HEK293 (cell line): ENCODE measurements at regions not wholly inside any gene's neighbourhood (a gene's known extent, or its start where the extent isn't known, plus 50 kb on each side); places are given as distances from the start of the nearest gene placed in this dataset.
"Not testable (repeated sequence)": the region's sequence is repeated elsewhere in the genome, so short reads cannot be mapped to it uniquely, and the experiment has no call there.

Experiments
- CTCF ChIA-PET: fragments of 350-600 bp; formaldehyde crosslinking; extraction: SDS; loops from one replicate; lab custom pipeline; 2021; ENCODE audit warnings: antibody characterized with exemption; lab: Yijun Ruan, JAX
- POLR2A ChIA-PET: fragments of 300-600 bp; formaldehyde crosslinking; extraction: SDS; loops from one replicate; lab custom pipeline; 2020; ENCODE audit warnings: antibody characterized with exemption, inconsistent platforms; lab: Yijun Ruan, JAX
- H3K27ac ChIP-seq: fragments of 200-500 bp; sonication (Bioruptor generic); 2 replicates; pipeline ENCODE4 v1.5.1; 2014; ENCODE audit warnings: low read depth, low read length, control low read depth, inconsistent platforms; ENCODE audit errors: extremely low read depth
- H3K36me3 ChIP-seq, 2 experiments: fragments of 200-500 bp in 1 of 2; sonication (Bioruptor generic) in 1 of 2; 1 replicate in 1 of 2; 2 replicates in 1 of 2; pipeline ENCODE4 v1.5.1; 2014 to 2017; ENCODE audit warnings: inconsistent platforms in 2 of 2, low read length in 2 of 2; ENCODE audit not compliant: control insufficient read depth in 2 of 2, insufficient read depth in 1 of 2
- H3K4me1 ChIP-seq: fragments of 200-500 bp; sonication (Bioruptor generic); 2 replicates; pipeline ENCODE4 v1.5.1; 2014; ENCODE audit warnings: mild to moderate bottlenecking, low read length, inconsistent platforms; ENCODE audit not compliant: control insufficient read depth, insufficient read depth
- H3K4me3 ChIP-seq: 2 replicates; pipeline ENCODE4 v1.5.1; 2011; ENCODE audit warnings: low read depth, mild to moderate bottlenecking, control low read depth, low read length, moderate library complexity
- H3K9me3 ChIP-seq: fragments of 200-500 bp; sonication (Bioruptor generic); 2 replicates; pipeline ENCODE4 v1.5.1; 2014; ENCODE audit warnings: low read depth, low read length, inconsistent platforms; ENCODE audit not compliant: control insufficient read depth, insufficient read depth
- PRDM10 ChIP-seq: fragments of 450-650 bp; formaldehyde crosslinking; IDR thresholded peaks from 2 replicates; pipeline ENCODE4 v1.5.1; 2016; ENCODE audit warnings: missing biosample characterization, missing genetic modification characterization
- ZBTB7A ChIP-seq: fragments of 450-650 bp; formaldehyde crosslinking; IDR thresholded peaks from 2 replicates; pipeline ENCODE4 v1.5.1; 2016; ENCODE audit warnings: low read depth, missing biosample characterization, missing genetic modification characterization
- ZNF138 ChIP-seq: fragments of 450-650 bp; formaldehyde crosslinking; IDR thresholded peaks from 2 replicates; pipeline ENCODE4 v1.5.1; 2016; ENCODE audit warnings: missing biosample characterization, missing genetic modification characterization, borderline replicate concordance
- ZNF274 ChIP-seq, 2 experiments: fragments of 200-500 bp in 1 of 2; fragments of 450-650 bp in 1 of 2; sonication (Bioruptor generic) in 1 of 2; formaldehyde crosslinking in 1 of 2; IDR thresholded peaks; 2 replicates each; pipeline versions ENCODE4 v1.5.1 to v1.6.1; 2014 to 2016; ENCODE audit warnings: borderline replicate concordance in 1 of 2, inconsistent platforms in 1 of 2, low read length in 1 of 2, missing biosample characterization in 1 of 2, missing genetic modification characterization in 1 of 2
- ZNF521 ChIP-seq: fragments of 450-650 bp; formaldehyde crosslinking; IDR thresholded peaks from 2 replicates; pipeline ENCODE4 v1.5.1; 2017; ENCODE audit warnings: missing biosample characterization, mild to moderate bottlenecking, missing genetic modification characterization
- ZNF561 ChIP-seq: fragments of 450-650 bp; IDR thresholded peaks from 2 replicates; pipeline ENCODE4 v1.5.1; 2018; ENCODE audit warnings: missing biosample characterization, missing genetic modification characterization, borderline replicate concordance
- ZNF660 ChIP-seq: fragments of 450-650 bp; IDR thresholded peaks from 2 replicates; pipeline ENCODE4 v1.5.1; 2018; ENCODE audit warnings: missing biosample characterization, mild to moderate bottlenecking, missing genetic modification characterization
- ZNF677 ChIP-seq: fragments of 450-650 bp; IDR thresholded peaks from 2 replicates; pipeline ENCODE4 v1.5.0; 2018; ENCODE audit warnings: missing biosample characterization, mild to moderate bottlenecking, missing genetic modification characterization, moderate library complexity
- ZNF843 ChIP-seq: fragments of 450-650 bp; formaldehyde crosslinking; IDR thresholded peaks from 2 replicates; pipeline ENCODE4 v1.5.1; 2016; ENCODE audit warnings: missing biosample characterization, missing genetic modification characterization
- TF ChIP-seq, protein P1 (sequence below): fragments of 450-650 bp; formaldehyde crosslinking; IDR thresholded peaks from 2 replicates; pipeline ENCODE4 v1.5.1; 2016; ENCODE audit warnings: missing biosample characterization, missing genetic modification characterization
- TF ChIP-seq, protein P2 (sequence below): fragments of 450-650 bp; formaldehyde crosslinking; IDR thresholded peaks from 2 replicates; pipeline ENCODE4 v1.5.1; 2016; ENCODE audit warnings: missing biosample characterization, missing genetic modification characterization, borderline replicate concordance

- no peak for TF ChIP-seq PRDM10 (tag by site-specific recombination)
- TF ChIP-seq ZNF274 (IDR thresholded peaks at IDR 0.05; ENCODE audit: low read length): no peak
- no peak for TF ChIP-seq ZNF274 (tag by site-specific recombination; IDR thresholded peaks at IDR 0.05; ENCODE audit: borderline replicate concordance)
- TF ChIP-seq, protein P1, sequence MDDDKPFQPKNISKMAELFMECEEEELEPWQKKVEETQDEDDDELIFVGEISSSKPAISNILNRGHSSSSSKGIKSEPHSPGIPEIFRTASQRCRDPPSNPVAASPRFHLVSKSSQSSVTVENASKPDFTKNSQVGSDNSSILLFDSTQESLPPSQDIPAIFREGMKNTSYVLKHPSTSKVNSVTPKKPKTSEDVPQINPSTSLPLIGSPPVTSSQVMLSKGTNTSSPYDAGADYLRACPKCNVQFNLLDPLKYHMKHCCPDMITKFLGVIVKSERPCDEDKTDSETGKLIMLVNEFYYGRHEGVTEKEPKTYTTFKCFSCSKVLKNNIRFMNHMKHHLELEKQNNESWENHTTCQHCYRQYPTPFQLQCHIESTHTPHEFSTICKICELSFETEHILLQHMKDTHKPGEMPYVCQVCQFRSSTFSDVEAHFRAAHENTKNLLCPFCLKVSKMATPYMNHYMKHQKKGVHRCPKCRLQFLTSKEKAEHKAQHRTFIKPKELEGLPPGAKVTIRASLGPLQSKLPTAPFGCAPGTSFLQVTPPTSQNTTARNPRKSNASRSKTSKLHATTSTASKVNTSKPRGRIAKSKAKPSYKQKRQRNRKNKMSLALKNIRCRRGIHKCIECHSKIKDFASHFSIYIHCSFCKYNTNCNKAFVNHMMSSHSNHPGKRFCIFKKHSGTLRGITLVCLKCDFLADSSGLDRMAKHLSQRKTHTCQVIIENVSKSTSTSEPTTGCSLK (tag by site-specific recombination): no peak
- TF ChIP-seq ZNF561 (tag by site-specific recombination): no peak
- no peak for TF ChIP-seq ZNF521 (tag by site-specific recombination)
Observed at GRCh38 chr14:21911877-21912276, 238.3 kb upstream of the OR4E1 start (continued).

GRCh38 chr14:21910260-21910659 lies 236.6 kb upstream of the OR4E1 start:
- H3K9me3 ChIP-seq: no peaks in the 10 kb centered on the region
- no peak overlapping the region for H3K4me3 ChIP-seq
- TF ChIP-seq ZBTB7A (no peak), ZNF660 (tag by site-specific recombination) (no peak), ZNF843 (tag by site-specific recombination) (no peak)
- TF ChIP-seq, protein P2, sequence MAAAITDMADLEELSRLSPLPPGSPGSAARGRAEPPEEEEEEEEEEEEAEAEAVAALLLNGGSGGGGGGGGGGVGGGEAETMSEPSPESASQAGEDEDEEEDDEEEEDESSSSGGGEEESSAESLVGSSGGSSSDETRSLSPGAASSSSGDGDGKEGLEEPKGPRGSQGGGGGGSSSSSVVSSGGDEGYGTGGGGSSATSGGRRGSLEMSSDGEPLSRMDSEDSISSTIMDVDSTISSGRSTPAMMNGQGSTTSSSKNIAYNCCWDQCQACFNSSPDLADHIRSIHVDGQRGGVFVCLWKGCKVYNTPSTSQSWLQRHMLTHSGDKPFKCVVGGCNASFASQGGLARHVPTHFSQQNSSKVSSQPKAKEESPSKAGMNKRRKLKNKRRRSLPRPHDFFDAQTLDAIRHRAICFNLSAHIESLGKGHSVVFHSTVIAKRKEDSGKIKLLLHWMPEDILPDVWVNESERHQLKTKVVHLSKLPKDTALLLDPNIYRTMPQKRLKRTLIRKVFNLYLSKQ (tag by site-specific recombination): no peak
- TF ChIP-seq, all 188 proteins: peak for 0
- Histone ChIP-seq H3K36me3 (no peaks in the 10 kb centered on the region), H3K4me1 (no peaks in the 10 kb centered on the region), H3K27ac (no peak overlapping the region)
- ChIA-PET POLR2A (no interaction called here), CTCF (interaction anchor here (0.6 to 1.4 kb wide), 5 partner anchors 16 to 680 kb away, joined by 3 to 4 read pairs (median 3); no protein-coding TSS in a partner anchor)

DNA sequence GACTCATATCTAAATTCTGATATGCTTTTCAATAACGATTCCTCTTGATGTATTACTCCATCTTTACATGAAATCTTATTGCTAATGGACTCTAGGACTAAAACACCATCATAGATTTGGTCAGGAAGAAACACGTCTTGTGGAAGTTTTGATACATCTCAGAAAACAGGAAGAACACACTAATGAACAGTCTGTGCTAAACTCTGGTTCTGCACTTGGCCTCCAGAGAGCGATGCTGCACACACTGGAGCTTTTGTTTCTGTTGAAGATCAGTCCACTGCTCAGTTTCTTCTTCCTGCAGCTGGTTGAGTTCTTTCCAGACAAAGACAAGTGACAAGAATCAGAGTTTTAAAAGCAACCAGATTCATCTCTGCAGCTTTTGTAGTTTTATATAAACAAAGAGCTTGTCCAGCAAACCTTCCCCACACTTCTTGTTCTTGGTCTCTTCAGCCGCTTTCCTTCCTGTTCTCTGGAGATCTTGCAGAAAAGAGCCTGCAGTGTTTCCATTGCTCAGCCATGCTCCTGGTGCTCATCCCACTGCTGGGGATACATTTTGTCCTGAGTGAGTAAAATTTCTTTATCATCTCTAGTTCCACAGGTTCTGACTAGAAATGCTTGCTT lies 229.1 kb upstream of the OR4E1 start:
- CTCF ChIA-PET: interaction anchor here (0.6 kb wide), 1 partner anchor 15 kb away, joined by 3 read pairs; no protein-coding TSS in a partner anchor
- Histone ChIP-seq H3K4me3 (no peak overlapping the region), H3K27ac (no peak overlapping the region), H3K36me3 (no peaks in the 10 kb centered on the region), H3K9me3 (no peaks in the 10 kb centered on the region), H3K4me1 (no peaks in the 10 kb centered on the region)
- POLR2A ChIA-PET: no interaction called here
- no peak for TF ChIP-seq ZNF138
- TF ChIP-seq ZNF677: peak; percentile 81

DNA sequence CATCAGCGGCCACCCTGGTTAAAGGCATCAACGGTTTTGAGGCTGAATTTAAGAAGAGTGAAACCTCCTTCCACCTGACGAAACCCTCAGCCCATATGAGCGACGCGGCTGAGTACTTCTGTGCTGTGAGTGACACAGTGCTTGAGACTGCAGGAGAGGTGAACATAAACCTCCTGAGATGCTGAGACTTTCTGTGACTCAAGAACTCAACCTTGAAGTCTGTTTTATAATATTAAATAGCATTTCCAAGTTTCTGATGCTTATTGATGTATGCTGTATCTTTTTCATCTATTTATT lies 221.2 kb upstream of the OR4E1 start:
- H3K4me3 ChIP-seq, H3K36me3 ChIP-seq, H3K4me1 ChIP-seq, POLR2A ChIA-PET, H3K27ac ChIP-seq, H3K9me3 ChIP-seq: not testable (repeated sequence)
- CTCF ChIA-PET: interaction anchor here (1.0 kb wide), 1 partner anchor 16 kb away, joined by 4 read pairs; no protein-coding TSS in a partner anchor
